ENCODE measurements at regions not wholly inside any gene's neighbourhood (a gene's known extent, or its start where the extent isn't known, plus 50 kb on each side); places are given as distances from the start of the nearest gene placed in this dataset.

- TF ChIP-seq POLR2A (IDR thresholded peaks at IDR 0.05) (no peak), CTCF (IDR thresholded peaks at IDR 0.05) (no peak)
- Histone ChIP-seq H3K4me3 (no peak overlapping the region), H3K9me3 (no peaks in the 10 kb centered on the region), H3K4me1 (no peaks in the 10 kb centered on the region), H3K36me3 (no peaks in the 10 kb centered on the region), H3K27me3 (peaks cover 0 to 8% (median 0%) of the 10 kb centered on the region in 4 donors), H3K27ac (no peak overlapping the region)
- intact Hi-C loops (cut with DNase I), result no loop called here
- DNase-seq, result no peak
- WGBS, 2 donors, result 85 to 91% methylated on average over 2 to 4 of the region's 11 CpGs
Measured at GRCh38 chr20:47957135-47957534, 171.9 kb upstream of the SULF2 start.

DNA sequence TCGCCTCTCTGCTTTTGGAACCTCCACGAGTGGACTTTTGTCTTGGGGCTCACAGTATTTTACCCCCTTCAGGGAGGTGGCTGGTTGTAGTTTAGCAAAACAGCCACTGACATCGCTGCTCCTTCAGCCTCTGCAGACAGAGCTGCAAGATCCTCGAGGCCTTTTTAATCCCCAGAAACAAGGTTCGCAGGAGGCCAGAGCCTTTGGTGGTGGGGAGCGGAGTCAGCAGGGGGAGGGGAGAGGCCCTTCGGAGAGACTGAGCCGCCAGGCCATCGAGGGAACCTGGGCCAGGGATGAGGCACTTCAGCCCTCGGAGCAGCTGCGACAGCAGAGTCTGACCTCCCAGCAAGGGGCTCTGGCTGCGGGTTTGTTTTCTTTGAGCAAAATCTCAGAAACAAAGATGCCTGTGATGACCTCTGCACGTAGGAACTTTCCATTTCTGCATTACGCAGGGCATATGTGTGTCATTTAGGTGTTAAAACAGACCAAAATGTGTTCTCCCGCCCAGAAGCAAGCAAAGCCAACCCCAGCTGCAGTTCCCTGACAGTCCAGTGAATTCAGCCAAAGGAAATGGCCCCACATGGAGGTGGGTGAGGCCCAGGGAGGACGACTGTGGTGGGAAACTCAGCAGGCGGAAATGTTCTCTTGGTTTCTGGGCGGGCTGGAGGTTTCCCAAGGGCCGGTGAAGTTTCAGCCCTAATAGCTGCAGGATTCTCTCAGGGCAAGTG is 171.2 kb upstream of the SULF2 start:
- Histone ChIP-seq H3K4me3 (no peak overlapping the region), H3K36me3 (no peaks in the 10 kb centered on the region), H3K4me1 (peaks cover 0 to 7% (median 0%) of the 10 kb centered on the region in 3 donors), H3K9me3 (no peaks in the 10 kb centered on the region), H3K27ac (no peak overlapping the region), H3K27me3 (peaks cover 0 to 8% (median 0%) of the 10 kb centered on the region in 4 donors)
- intact Hi-C loops (cut with DNase I), result no loop called here
- DNase-seq, result no peak
- TF ChIP-seq POLR2A (IDR thresholded peaks at IDR 0.05) (no peak), CTCF (IDR thresholded peaks at IDR 0.05) (no peak)
- WGBS, 2 donors, result 82 to 86% methylated on average over 15 of the region's 19 CpGs

GRCh38 chr20:47953471-47953870 is 168.2 kb upstream of the SULF2 start:
- TF ChIP-seq POLR2A (IDR thresholded peaks at IDR 0.05) (no peak), CTCF (IDR thresholded peaks at IDR 0.05) (no peak)
- intact Hi-C loops (cut with DNase I), result no loop called here
- Histone ChIP-seq H3K36me3 (no peaks in the 10 kb centered on the region), H3K9me3 (no peaks in the 10 kb centered on the region), H3K4me1 (peaks cover 0 to 23% (median 0%) of the 10 kb centered on the region in 3 donors), H3K27ac (no peak overlapping the region), H3K27me3 (peaks cover 0 to 8% (median 0%) of the 10 kb centered on the region in 4 donors), H3K4me3 (no peak overlapping the region)
- 84 to 90% methylated on average over 6 of the region's 6 CpGs for WGBS, 2 donors
- DNase-seq, result no peak

GRCh38 chr20:47952023-47952564 is 166.8 kb upstream of the SULF2 start:
- Histone ChIP-seq H3K27ac (no peak overlapping the region), H3K4me3 (no peak overlapping the region), H3K9me3 (no peaks in the 10 kb centered on the region), H3K4me1 (peaks cover 0 to 23% (median 0%) of the 10 kb centered on the region in 3 donors), H3K27me3 (peaks cover 0 to 17% (median 0%) of the 10 kb centered on the region in 4 donors), H3K36me3 (no peaks in the 10 kb centered on the region)
- WGBS, 2 donors, result 93% methylated on average over 2 of the region's 9 CpGs; no CpG with 5 or more reads in 1 of the 2 donors
- intact Hi-C loops (cut with DNase I), result no loop called here
- no peak for DNase-seq
- TF ChIP-seq CTCF (IDR thresholded peaks at IDR 0.05) (no peak), POLR2A (IDR thresholded peaks at IDR 0.05) (no peak)

DNA sequence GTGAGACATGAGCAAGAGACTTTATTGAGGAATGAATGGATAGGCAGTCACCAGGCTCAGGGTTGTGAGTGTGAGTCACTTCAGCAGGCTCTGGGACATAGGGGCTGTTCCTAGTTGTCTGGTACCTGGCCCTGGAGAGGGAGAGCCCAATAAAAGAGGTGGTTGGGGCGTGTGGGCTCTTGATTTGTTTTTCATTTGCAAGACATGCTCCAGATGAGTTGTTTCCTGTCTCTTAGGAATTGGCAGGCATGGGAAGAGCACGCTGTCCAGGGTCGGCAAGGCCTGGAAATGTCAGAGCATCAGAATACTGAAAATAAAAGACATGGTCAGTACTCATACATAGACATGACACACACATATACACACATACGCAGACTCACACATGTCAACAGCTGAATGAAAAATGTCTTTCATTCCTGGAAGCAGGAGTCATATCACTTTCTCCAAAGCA is 166.3 kb upstream of the SULF2 start:
- H3K27ac ChIP-seq, result no peak overlapping the region
- 24 to 26% methylated on average over 4 of the region's 4 CpGs for WGBS, 2 donors
- TF ChIP-seq CTCF (IDR thresholded peaks at IDR 0.05), result no peak
- no peak for TF ChIP-seq POLR2A (IDR thresholded peaks at IDR 0.05)
- H3K4me3 ChIP-seq, result no peak overlapping the region
- H3K4me1 ChIP-seq, result peaks cover 0 to 23% (median 0%) of the 10 kb centered on the region in 3 donors
- no peaks in the 10 kb centered on the region for H3K36me3 ChIP-seq
- H3K27me3 ChIP-seq, result peaks cover 0 to 17% (median 0%) of the 10 kb centered on the region in 4 donors
- H3K9me3 ChIP-seq, result no peaks in the 10 kb centered on the region
- no peak for DNase-seq
- intact Hi-C loops (cut with DNase I), result no loop called here

All from esophagus squamous epithelium (tissue), 5 donors.